Coronary artery (tissue), 2 donors: ENCODE measurements at regions not wholly inside any gene's neighbourhood (a gene's known extent, or its start where the extent isn't known, plus 50 kb on each side); places are given as distances from the start of the nearest gene placed in this dataset.

Source experiments
- DNase-seq: peaks from one replicate; pipeline ENCODE4 v3.0.0-alpha.2; 2017; ENCODE audit warnings: low spot score
- H3K27ac ChIP-seq, 2 donors: fragments of 200-600 bp; sonication (generic); one replicate each; pipeline ENCODE4 v1.5.1; 2016 to 2019
- H3K4me3 ChIP-seq: fragments of 200-600 bp; sonication (generic); 2 replicates; pipeline ENCODE4 v1.5.1; 2016; ENCODE audit warnings: mild to moderate bottlenecking, moderate library complexity
- TF ChIP-seq, protein P1 (sequence below): fragments of 200-600 bp; sonication (generic); IDR thresholded peaks from one replicate; pipeline ENCODE4 v1.5.1; 2019; ENCODE audit warnings: antibody characterized with exemption

DNA sequence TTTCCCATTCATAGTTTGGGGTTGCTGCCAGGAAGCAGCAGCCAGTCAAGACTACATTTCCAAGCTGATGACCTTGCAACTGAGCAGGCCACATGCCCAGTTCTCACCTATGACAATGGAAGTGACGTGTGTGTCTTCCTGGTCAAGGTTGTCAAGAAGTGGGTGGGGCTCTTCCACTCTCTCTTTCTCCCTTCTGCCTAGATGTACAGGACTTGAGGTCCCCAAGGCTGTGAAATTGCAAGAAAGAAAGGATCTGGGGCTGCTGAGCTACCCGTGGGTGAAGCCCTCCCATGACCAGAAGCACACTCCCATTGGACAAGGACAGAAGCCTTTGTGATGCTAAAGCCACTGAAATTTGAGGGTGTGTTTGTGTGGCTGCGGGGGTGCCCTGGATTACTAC, 175.1 kb downstream of the LINC00237 start:
- Histone ChIP-seq H3K4me3 (no peak overlapping the region), H3K27ac (no peak overlapping the region)
- TF ChIP-seq, protein P1, sequence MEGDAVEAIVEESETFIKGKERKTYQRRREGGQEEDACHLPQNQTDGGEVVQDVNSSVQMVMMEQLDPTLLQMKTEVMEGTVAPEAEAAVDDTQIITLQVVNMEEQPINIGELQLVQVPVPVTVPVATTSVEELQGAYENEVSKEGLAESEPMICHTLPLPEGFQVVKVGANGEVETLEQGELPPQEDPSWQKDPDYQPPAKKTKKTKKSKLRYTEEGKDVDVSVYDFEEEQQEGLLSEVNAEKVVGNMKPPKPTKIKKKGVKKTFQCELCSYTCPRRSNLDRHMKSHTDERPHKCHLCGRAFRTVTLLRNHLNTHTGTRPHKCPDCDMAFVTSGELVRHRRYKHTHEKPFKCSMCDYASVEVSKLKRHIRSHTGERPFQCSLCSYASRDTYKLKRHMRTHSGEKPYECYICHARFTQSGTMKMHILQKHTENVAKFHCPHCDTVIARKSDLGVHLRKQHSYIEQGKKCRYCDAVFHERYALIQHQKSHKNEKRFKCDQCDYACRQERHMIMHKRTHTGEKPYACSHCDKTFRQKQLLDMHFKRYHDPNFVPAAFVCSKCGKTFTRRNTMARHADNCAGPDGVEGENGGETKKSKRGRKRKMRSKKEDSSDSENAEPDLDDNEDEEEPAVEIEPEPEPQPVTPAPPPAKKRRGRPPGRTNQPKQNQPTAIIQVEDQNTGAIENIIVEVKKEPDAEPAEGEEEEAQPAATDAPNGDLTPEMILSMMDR = no peak
- DNase-seq = no peak

DNA sequence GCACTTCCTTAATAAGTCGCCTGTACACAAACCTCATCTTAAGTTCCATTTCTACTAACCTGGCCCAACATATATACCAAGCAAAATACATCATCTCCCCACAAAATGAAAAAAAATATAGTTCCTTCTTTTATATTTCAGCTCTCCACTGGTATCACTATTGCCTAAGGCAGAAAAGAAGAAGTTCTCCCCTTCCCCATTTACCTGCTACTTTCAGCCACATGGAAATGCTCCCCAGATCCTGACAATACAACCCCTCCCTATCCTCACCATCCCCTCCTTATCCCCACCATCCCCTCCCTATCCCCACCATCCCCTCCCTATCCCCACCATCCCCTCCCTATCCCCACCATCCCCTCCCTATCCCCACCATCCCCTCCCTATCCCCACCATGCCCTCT, 175.7 kb downstream of the LINC00237 start:
- TF ChIP-seq, protein P1 = no peak

DNA sequence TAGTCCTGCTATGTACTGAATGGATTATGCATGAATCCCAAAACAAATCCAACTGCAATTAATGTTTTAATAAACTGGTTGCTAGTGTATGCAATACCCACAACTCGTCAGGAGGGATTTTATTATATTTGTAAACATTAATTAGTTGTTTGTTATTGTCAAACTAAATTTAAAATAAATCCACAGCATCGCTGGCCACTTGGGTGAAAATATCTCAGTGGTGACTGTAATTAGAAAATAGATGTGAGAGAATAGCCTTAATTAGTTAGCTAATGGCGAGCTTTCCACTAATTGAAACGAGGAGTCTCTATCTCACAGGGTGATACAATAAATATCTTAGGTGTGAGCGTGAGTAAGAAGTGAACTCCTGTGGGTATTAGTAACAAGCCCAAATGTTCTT, 176.8 kb downstream of the LINC00237 start:
- no peak overlapping the region for H3K27ac ChIP-seq
- no peak overlapping the region for H3K4me3 ChIP-seq
- DNase-seq = no peak
- TF ChIP-seq, protein P1 = no peak

More for the DNA sequence above, 175.7 kb downstream of the LINC00237 start:
- DNase-seq = no peak
- H3K4me3 ChIP-seq = no peak overlapping the region
- no peak overlapping the region for H3K27ac ChIP-seq

DNA sequence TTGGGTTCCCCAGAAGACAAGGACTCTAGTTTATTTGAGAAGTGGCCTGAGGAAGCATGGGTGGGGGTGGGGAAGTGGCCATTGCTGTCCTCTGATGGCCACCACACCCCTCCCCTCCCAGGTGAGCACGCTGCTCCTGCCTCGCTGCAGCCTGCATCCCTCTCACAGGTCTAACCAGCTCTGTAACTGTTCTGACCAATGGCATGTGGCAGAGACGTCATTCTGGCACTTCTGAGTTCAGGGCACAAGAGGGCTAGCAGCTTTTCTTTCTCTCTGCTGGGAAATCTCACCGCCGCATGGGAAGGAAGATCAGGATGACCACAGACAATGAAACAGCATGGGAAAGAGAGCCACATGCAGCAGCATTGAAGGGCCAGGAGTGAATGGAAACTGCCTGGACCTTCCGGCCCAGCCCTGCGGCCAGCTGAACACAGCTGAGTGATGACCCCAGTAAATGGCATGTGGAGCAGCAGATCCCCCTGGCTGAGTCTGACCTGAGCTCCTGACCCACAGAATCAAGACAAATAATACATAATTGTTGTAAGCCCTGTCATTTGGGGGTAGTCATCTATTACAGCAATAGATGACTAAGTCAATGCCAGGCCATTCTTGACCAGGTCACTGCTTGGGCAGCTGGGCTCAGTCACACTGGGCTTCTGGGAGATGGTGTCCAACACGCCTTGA, 179.8 kb downstream of the LINC00237 start:
- Histone ChIP-seq H3K4me3 (no peak overlapping the region), H3K27ac (no peak overlapping the region)
- TF ChIP-seq, protein P1 = no peak
- DNase-seq = no peak

DNA sequence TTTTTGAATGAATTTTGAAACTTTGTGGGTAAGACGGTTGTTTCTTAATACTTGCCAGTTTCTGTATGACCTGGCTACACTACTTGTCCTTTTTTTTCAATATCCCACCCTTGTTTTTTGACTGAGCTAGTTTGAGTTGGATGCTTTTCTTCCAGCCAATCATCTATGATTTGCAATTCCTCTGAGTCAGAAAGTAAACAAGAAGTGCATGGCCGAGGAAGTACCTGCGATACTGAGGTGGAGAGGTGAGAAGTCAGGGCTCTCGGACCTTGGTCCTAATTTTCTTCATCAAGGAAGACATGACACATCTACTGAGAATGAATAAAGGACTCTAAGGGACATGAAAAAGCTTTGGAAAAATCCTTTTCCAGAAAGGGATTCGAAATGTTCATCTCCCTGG, 185.7 kb downstream of the LINC00237 start:
- no peak for DNase-seq
- Histone ChIP-seq H3K4me3 (no peak overlapping the region), H3K27ac (no peak overlapping the region)
- TF ChIP-seq, protein P1 = no peak

DNA sequence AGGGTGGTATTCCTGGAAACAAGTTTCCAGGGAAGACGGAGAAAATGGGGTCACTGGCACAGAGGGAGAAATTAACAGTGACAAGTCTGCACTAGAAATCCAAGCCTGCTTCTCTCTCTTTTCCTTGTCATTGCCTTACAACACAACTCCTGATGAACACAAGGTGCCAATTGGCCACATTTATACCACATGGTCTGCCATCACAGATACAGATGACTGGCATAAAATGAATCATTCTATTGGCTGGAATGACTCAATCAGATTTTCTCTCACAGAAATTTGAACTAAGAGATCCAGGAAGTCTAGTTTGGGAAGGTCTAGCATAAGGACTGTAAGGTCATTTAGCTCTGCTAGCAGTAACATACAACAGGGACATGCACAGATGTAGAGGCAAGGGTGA, 190.3 kb downstream of the LINC00237 start:
- TF ChIP-seq, protein P1 = no peak
- DNase-seq = no peak
- no peak overlapping the region for H3K27ac ChIP-seq
- no peak overlapping the region for H3K4me3 ChIP-seq

DNA sequence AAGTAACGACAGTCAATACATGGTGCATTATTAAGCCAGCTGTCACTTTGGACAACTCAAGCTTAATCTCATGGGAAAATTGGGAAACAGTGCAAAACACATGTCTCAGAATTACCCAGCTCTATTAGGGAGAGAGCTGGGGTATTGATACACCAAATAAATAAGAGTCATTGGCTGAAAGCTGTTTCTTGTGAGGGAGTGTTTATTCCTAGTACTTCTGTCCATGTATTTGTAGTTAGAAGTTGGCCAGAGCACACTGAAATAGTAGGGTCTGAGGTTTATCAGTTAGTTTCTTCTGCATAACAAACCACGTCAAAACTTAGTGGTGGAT, 192.0 kb upstream of the RALGAPA2 start:
- H3K4me3 ChIP-seq = no peak overlapping the region
- TF ChIP-seq, protein P1 = no peak
- no peak overlapping the region for H3K27ac ChIP-seq
- DNase-seq = no peak
